ENCODE measurements at regions not wholly inside any gene's neighbourhood (a gene's known extent, or its start where the extent isn't known, plus 50 kb on each side); places are given as distances from the start of the nearest gene placed in this dataset.

DNA sequence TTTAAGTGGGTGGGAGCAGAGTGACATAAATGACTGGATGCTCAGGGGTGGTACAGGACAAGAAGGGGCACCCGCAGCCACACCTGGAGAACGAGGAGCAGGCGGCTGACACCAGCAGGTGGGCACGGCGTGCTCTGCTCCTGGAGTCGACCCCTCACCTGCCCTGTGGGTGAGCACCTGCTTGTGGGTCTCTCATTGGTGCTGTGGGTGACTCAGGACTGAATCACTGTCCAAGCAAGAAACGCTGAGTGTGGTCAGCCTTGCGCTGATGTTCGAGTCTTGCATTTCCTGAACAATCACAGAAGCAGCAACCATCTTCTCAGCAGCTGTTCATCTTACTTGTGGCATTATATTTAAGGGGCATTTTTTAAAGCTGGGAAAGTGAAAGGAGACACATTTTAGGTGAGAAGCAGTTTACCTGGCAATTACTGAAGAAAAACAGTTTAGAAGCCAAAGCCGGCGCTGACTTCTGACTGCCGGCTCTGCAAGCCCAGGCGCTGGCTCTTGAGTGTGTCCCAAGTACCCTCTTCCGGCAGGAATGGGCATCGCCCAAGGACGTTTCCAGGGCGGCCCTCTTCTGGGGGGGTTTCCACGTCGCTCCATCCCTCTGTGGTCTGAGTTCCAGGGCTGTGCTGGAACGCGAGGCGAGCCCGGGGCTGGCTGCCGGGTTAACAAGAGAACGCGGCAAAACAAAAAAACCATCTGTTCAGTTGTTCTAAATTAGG is 145.2 kb upstream of the PFKP start:
- in situ Hi-C loops (cut with MboI; ENCODE audit: low pct_unique_long_range_greater_than_20kb, low sequenced_read_pairs, unreplicated experiment): loop anchor here (10.0 kb wide), 1 partner anchor 133 kb away; no protein-coding TSS in a partner anchor

DNA sequence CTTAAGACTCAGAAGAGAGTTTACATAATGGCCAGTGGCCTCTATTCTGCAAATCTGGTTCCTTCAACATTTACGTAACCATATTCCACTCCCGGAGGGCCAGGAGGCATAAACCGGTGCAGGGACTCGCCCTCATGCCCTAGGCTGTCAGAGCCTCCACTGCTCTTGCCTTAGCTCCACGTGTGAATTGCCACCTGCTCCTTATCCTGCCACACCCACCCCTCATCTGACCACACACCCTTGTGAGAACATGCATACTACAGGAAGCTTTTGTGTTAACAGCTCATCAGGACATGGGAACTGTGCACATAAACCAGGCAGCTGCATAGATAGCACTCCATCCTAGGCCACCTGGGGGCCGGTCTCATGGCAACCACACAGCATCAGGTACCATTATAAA is 146.7 kb upstream of the PFKP start:
- DNase-seq (ENCODE audit: low spot score): no peak
- no peak for TF ChIP-seq CTCF (IDR thresholded peaks at IDR 0.05; ENCODE audit: extremely low read depth, insufficient read depth, missing control alignments)
- in situ Hi-C loops (cut with MboI; ENCODE audit: low pct_unique_long_range_greater_than_20kb, low sequenced_read_pairs, unreplicated experiment): loop anchor here (10.0 kb wide), 1 partner anchor 134 kb away; no protein-coding TSS in a partner anchor

More for the DNA sequence above, 145.2 kb upstream of the PFKP start:
- DNase-seq (ENCODE audit: low spot score): no peak
- no peak for TF ChIP-seq CTCF (IDR thresholded peaks at IDR 0.05; ENCODE audit: extremely low read depth, insufficient read depth, missing control alignments)

GRCh38 chr10:2920168-2920567 is 147.2 kb upstream of the PFKP start:
- TF ChIP-seq CTCF (IDR thresholded peaks at IDR 0.05; ENCODE audit: extremely low read depth, insufficient read depth, missing control alignments): no peak
- in situ Hi-C loops (cut with MboI; ENCODE audit: low pct_unique_long_range_greater_than_20kb, low sequenced_read_pairs, unreplicated experiment): loop anchor here (10.0 kb wide), 1 partner anchor 135 kb away; no protein-coding TSS in a partner anchor
- no peak for DNase-seq (ENCODE audit: low spot score)

GRCh38 chr10:2919016-2919415 is 148.3 kb upstream of the PFKP start:
- DNase-seq (ENCODE audit: low spot score): no peak
- TF ChIP-seq CTCF (IDR thresholded peaks at IDR 0.05; ENCODE audit: extremely low read depth, insufficient read depth, missing control alignments): no peak
- in situ Hi-C loops (cut with MboI; ENCODE audit: low pct_unique_long_range_greater_than_20kb, low sequenced_read_pairs, unreplicated experiment): no loop called here

- in situ Hi-C loops (cut with MboI; ENCODE audit: low pct_unique_long_range_greater_than_20kb, low sequenced_read_pairs, unreplicated experiment): no loop called here
- DNase-seq (ENCODE audit: low spot score): no peak
- no peak for TF ChIP-seq CTCF (IDR thresholded peaks at IDR 0.05; ENCODE audit: extremely low read depth, insufficient read depth, missing control alignments)
Observed at GRCh38 chr10:2918489-2918888, 148.9 kb upstream of the PFKP start.

DNA sequence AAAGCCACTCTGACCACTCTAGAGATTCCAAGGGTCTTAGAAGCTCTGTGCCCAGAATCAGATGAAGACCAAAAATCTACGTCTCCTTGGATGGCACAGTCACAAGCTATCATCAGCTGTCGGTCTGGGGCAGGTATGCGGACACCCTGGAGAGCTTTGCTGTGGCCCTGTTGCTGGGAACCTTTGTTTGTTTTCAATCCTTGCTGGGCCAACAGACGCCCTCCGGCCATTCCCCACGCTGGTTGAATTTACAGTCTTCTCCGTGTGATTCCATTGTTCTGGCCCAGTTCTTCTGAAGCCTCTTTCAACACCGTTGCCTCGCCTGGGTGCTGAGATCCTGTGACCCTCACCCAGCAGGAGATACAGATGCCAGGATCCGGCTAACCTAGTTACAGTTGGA is 149.4 kb upstream of the PFKP start:
- DNase-seq (ENCODE audit: low spot score): no peak
- in situ Hi-C loops (cut with MboI; ENCODE audit: low pct_unique_long_range_greater_than_20kb, low sequenced_read_pairs, unreplicated experiment): no loop called here
- TF ChIP-seq CTCF (IDR thresholded peaks at IDR 0.05; ENCODE audit: extremely low read depth, insufficient read depth, missing control alignments): no peak

Measured in GM13977 (cell line).